ENCODE measurements at regions not wholly inside any gene's neighbourhood (a gene's known extent, or its start where the extent isn't known, plus 50 kb on each side); places are given as distances from the start of the nearest gene placed in this dataset.
A peak's percentile ranks its signal among the peaks of the same experiment; 100 is the strongest.

DNA sequence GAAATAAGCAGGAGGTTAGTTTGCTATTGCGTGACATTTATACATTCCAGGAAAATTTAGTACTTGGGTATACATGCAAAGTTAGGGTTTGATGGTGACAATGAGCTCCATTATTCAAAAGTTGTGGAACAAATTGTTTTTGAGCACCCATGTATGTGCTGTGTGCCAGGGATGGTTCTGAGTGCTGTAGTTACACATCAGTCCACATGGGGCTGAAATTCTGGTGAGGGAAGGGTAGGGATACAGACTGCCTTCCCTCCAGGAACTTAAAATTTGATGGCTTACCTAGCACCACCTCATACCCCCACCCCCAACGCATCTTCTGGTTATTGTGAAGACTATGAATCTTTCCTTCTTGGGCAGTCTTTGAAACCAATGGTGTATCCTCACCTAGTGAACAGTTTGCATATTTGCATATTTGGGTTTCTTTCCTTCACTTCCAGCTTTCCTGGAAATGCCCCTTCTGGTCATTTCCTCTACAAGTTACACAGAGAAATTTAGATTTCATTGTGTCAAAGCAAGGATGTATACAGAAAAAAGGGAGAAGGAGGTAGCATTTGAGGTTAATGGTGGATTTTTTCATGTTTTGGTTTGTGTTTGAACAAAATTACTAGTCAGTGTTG lies 222.0 kb upstream of the IL12A start:
- TF ChIP-seq, protein P1, sequence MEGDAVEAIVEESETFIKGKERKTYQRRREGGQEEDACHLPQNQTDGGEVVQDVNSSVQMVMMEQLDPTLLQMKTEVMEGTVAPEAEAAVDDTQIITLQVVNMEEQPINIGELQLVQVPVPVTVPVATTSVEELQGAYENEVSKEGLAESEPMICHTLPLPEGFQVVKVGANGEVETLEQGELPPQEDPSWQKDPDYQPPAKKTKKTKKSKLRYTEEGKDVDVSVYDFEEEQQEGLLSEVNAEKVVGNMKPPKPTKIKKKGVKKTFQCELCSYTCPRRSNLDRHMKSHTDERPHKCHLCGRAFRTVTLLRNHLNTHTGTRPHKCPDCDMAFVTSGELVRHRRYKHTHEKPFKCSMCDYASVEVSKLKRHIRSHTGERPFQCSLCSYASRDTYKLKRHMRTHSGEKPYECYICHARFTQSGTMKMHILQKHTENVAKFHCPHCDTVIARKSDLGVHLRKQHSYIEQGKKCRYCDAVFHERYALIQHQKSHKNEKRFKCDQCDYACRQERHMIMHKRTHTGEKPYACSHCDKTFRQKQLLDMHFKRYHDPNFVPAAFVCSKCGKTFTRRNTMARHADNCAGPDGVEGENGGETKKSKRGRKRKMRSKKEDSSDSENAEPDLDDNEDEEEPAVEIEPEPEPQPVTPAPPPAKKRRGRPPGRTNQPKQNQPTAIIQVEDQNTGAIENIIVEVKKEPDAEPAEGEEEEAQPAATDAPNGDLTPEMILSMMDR (IDR thresholded peaks at IDR 0.05): peak in 4 of 6 experiments; percentile 45 to 61 (median 56)
- no peak for TF ChIP-seq POLR2A (IDR thresholded peaks at IDR 0.05)
